ENCODE measurements at regions not wholly inside any gene's neighbourhood (a gene's known extent, or its start where the extent isn't known, plus 50 kb on each side); places are given as distances from the start of the nearest gene placed in this dataset.

DNA sequence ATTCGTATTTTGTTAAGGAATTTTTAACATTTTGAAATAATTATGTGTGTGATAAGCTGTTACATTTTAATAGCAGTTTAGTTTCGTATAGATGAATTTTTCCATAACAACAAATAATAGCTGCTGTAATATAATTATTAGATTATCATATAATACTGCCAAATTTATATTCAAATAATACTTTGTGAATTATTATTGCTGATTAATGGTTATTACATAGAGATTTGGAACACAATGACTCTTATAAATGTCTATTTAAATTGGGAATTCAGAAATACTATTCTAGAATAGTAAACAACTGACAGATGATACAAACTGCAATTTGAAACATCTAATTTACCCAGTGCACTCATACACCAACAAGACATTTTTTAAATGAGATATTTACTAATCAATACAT is 73.2 kb upstream of the NEK7 start:
- H3K4me1 ChIP-seq (ENCODE audit: control insufficient read depth, insufficient read depth, low read length) = peaks cover 7% of the 10 kb centered on the region
- H3K27ac ChIP-seq (ENCODE audit: low read depth, low read length) = no peak overlapping the region
- H3K27me3 ChIP-seq (ENCODE audit: control insufficient read depth, insufficient read depth, low read length) = no peaks in the 10 kb centered on the region
- H3K4me3 ChIP-seq (ENCODE audit: low read depth, low read length) = no peak overlapping the region
- no peaks in the 10 kb centered on the region for H3K36me3 ChIP-seq (ENCODE audit: control insufficient read depth, insufficient read depth, low read length)
- H3K9ac ChIP-seq (ENCODE audit: low read length) = no peak overlapping the region
- H3K9me3 ChIP-seq (ENCODE audit: control insufficient read depth, insufficient read depth, low read depth, low read length) = peaks cover 3% of the 10 kb centered on the region; the same call in 1 of the 2 replicates

DNA sequence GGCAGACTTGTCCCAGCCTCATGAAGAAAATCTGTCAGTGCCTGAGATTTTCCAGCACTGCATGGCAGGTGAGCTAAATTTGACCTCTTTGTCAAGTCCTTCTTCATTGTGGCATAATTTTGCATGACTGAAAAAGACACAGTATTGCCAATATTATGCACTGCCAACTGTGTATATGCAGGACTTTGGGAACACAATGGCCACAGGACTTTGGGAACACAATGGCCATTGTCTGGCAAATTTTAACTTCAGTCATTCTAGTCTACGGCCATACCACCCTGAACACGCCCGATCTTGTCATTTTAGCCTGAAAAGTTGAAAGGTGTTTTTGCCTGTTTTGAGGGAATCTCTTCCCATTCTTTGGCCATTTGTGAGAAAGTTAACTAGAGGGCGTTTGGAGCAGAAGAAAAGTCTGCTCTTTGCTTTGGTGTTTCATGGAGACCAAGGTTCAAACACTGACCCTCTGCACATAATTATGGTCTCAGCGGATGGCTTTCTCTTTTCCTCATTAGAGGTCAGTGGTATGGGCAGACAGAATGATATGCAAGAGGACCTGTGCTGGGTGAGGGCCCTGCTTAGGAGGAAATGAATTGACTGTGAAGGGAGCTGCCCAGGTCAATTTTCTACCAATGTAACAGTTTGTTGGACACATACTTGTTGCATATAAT is 72.4 kb upstream of the NEK7 start:
- no peak overlapping the region for H3K9ac ChIP-seq (ENCODE audit: low read length)
- no peak overlapping the region for H3K4me3 ChIP-seq (ENCODE audit: low read depth, low read length)
- H3K27me3 ChIP-seq (ENCODE audit: control insufficient read depth, insufficient read depth, low read length) = no peaks in the 10 kb centered on the region
- H3K9me3 ChIP-seq (ENCODE audit: control insufficient read depth, insufficient read depth, low read depth, low read length) = no peaks in the 10 kb centered on the region
- no peak overlapping the region for H3K27ac ChIP-seq (ENCODE audit: low read depth, low read length)
- H3K4me1 ChIP-seq (ENCODE audit: control insufficient read depth, insufficient read depth, low read length) = peaks cover 7% of the 10 kb centered on the region
- no peaks in the 10 kb centered on the region for H3K36me3 ChIP-seq (ENCODE audit: control insufficient read depth, insufficient read depth, low read length)

DNA sequence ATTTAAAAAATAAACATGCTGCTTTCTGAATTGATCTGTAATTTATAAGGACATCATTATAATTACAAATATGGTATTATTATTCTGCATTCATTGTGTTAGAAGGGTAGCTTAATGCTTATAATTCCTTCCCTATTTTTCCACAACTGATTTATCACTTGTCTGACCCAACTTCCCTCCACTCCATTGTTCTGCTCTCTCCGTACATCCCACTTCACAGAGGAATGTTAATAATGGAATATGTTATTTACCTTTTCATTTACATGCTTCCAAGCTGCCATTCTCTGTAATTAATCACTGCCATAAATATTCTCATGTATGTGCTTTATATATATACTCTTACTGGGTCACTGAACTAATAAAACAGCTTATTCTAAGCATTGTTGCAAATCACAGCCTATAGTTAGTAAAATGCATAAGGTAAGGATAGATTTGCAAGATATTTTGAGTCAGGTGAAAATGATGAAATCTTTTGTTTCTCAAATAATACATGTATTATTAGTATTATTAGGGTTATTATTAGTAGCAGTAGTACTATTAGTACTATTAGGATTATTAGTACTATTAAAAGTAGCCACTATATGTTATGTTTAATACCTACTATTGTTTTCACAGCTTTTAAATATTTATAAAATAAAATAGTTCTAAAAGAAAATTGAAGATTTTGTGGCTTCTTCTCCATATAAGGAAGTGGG is 70.6 kb upstream of the NEK7 start:
- Histone ChIP-seq H3K27ac (ENCODE audit: low read depth, low read length) (no peak overlapping the region), H3K9ac (ENCODE audit: low read length) (no peak overlapping the region), H3K27me3 (ENCODE audit: control insufficient read depth, insufficient read depth, low read length) (no peaks in the 10 kb centered on the region), H3K4me3 (ENCODE audit: low read depth, low read length) (no peak overlapping the region), H3K36me3 (ENCODE audit: control insufficient read depth, insufficient read depth, low read length) (no peaks in the 10 kb centered on the region), H3K4me1 (ENCODE audit: control insufficient read depth, insufficient read depth, low read length) (peaks cover 7% of the 10 kb centered on the region), H3K9me3 (ENCODE audit: control insufficient read depth, insufficient read depth, low read depth, low read length) (no peaks in the 10 kb centered on the region)

DNA sequence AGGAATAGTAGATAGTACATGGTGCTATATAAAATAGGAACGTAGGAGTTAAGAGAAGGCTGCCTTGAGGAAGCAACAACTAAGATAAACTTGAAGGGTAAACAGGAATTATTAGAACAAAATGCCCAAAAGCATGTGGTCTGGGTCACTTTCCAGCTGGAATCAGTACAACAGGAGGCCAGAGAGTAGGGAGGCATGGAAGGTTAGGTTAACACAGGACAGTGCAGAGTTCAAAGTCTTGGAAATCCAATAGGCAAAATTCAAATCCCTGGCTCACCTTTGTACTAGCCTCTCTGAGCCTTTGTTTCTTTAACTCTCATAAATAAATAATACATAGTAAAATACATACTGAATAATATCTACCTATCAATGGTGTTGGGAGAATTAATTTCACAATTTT is 69.0 kb upstream of the NEK7 start:
- H3K4me3 ChIP-seq (ENCODE audit: low read depth, low read length) = no peak overlapping the region
- no peaks in the 10 kb centered on the region for H3K27me3 ChIP-seq (ENCODE audit: control insufficient read depth, insufficient read depth, low read length)
- H3K27ac ChIP-seq (ENCODE audit: low read depth, low read length) = no peak overlapping the region
- no peaks in the 10 kb centered on the region for H3K36me3 ChIP-seq (ENCODE audit: control insufficient read depth, insufficient read depth, low read length)
- peaks cover 7% of the 10 kb centered on the region for H3K4me1 ChIP-seq (ENCODE audit: control insufficient read depth, insufficient read depth, low read length)
- no peaks in the 10 kb centered on the region for H3K9me3 ChIP-seq (ENCODE audit: control insufficient read depth, insufficient read depth, low read depth, low read length)
- no peak overlapping the region for H3K9ac ChIP-seq (ENCODE audit: low read length)

DNA sequence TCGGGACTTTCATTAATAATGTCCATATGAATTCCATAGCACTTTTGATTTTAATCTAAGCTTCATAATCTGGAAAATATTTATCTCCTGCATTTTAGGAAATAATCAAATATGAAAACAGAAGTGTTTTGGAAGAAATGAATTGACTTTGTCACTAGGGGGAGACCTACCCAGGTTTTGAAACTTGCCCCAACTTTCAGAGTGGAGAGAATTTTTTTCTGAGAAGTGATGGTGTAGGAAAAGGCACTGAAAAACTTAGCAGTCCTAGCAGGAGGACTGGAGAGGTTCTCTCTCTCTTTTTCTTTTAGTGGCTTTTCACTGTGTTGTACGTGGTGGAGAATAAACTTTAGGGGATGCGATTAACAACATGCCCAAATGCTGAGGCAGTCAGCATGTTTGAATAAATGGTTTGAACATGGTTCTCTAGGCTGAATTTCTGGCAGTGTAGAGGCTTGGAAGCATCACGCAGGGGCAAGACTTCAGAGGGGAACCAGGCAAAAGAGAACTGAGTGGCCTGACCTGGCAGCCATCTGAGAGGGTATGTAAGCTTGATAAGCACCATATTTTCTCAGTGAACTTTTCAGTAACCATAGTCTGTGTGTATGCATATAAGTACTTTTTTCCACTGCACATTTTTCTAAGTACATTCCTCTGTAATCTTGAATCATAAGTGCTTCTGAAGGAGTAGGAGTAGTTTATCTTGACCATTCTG is 68.3 kb upstream of the NEK7 start:
- no peak overlapping the region for H3K27ac ChIP-seq (ENCODE audit: low read depth, low read length)
- no peaks in the 10 kb centered on the region for H3K9me3 ChIP-seq (ENCODE audit: control insufficient read depth, insufficient read depth, low read depth, low read length)
- no peak overlapping the region for H3K4me3 ChIP-seq (ENCODE audit: low read depth, low read length)
- H3K9ac ChIP-seq (ENCODE audit: low read length) = no peak overlapping the region
- no peaks in the 10 kb centered on the region for H3K27me3 ChIP-seq (ENCODE audit: control insufficient read depth, insufficient read depth, low read length)
- peaks cover 7% of the 10 kb centered on the region for H3K4me1 ChIP-seq (ENCODE audit: control insufficient read depth, insufficient read depth, low read length)
- H3K36me3 ChIP-seq (ENCODE audit: control insufficient read depth, insufficient read depth, low read length) = no peaks in the 10 kb centered on the region

DNA sequence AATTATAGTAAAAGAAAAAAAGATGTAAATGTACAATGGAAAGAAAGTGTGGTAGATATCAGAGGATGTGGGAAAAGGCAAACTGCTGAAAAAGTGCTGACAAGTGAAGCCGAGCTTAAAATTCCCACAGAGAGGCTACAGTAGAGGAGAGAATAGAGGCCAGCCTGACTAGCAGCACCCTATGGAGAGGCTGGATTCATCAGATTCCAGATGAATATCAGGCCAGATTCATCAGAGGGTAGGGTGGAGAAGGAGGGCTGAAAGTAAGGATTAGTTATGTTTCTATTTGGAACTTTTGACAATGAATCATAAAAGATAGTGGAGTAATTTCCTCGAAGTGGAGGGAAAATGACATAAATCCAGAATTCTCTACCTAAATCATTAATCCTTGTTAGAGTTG is 60.4 kb upstream of the NEK7 start:
- Histone ChIP-seq H3K4me1 (ENCODE audit: control insufficient read depth, insufficient read depth, low read length) (no peaks in the 10 kb centered on the region), H3K9me3 (ENCODE audit: control insufficient read depth, insufficient read depth, low read depth, low read length) (no peaks in the 10 kb centered on the region), H3K36me3 (ENCODE audit: control insufficient read depth, insufficient read depth, low read length) (no peaks in the 10 kb centered on the region), H3K27ac (ENCODE audit: low read depth, low read length) (no peak overlapping the region), H3K9ac (ENCODE audit: low read length) (no peak overlapping the region), H3K4me3 (ENCODE audit: low read depth, low read length) (no peak overlapping the region), H3K27me3 (ENCODE audit: control insufficient read depth, insufficient read depth, low read length) (no peaks in the 10 kb centered on the region)

DNA sequence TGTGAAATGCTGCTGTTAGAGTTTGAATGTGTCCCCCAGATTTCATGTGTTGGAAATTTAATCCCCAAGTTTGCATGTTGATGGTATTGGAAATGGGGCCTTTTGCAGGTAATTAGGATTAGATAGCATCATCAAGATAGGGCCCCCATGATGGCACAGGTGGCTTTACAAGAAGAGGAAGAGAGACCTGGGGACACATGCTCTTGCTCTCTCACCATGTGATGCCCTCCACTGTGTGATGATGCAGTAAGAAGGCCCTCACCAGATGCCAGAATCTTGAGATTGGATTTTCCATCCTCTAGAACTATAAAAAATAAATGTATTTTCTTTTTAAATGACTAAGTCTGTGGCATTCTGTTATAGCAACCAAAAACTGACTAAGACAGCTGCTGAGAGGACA is 57.0 kb upstream of the NEK7 start:
- H3K4me3 ChIP-seq (ENCODE audit: low read depth, low read length) = no peak overlapping the region
- no peaks in the 10 kb centered on the region for H3K4me1 ChIP-seq (ENCODE audit: control insufficient read depth, insufficient read depth, low read length)
- H3K27ac ChIP-seq (ENCODE audit: low read depth, low read length) = no peak overlapping the region
- H3K36me3 ChIP-seq (ENCODE audit: control insufficient read depth, insufficient read depth, low read length) = no peaks in the 10 kb centered on the region
- H3K27me3 ChIP-seq (ENCODE audit: control insufficient read depth, insufficient read depth, low read length) = no peaks in the 10 kb centered on the region
- no peaks in the 10 kb centered on the region for H3K9me3 ChIP-seq (ENCODE audit: control insufficient read depth, insufficient read depth, low read depth, low read length)
- no peak overlapping the region for H3K9ac ChIP-seq (ENCODE audit: low read length)

DNA sequence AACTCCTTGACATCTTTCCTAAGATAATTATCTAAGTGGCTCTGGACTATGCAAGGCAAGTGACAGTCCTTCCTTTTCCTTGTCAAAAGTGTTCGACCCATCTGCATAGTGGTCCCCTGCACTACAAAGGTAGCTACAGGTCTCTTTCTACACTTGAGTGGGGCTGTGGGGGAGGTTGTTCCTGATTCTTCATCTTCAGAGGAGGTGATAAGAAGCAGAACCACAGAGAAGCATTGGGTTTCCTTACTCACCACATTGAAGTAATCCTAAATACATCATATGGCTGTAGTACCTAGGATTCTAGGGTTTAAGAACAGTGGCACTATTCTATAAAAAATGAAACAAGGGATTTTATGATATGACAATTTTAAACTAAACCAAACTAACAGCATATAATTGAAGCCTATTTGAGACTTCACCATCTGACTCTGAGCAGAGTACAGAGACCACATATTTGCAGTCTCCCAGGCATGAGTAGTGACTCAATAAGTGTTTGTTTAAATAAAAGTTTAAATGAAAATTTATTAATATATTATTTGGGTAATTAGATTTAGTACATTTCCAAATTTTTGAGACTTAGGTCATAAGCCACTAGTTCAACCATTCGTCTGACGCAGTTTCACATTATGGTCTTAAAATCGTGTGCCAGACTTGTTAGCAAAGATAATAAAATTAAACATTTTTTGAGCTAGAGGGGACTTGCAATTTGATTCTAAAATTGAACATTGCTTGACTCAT is 54.9 kb upstream of the NEK7 start:
- no peak overlapping the region for H3K9ac ChIP-seq (ENCODE audit: low read length)
- no peaks in the 10 kb centered on the region for H3K27me3 ChIP-seq (ENCODE audit: control insufficient read depth, insufficient read depth, low read length)
- H3K36me3 ChIP-seq (ENCODE audit: control insufficient read depth, insufficient read depth, low read length) = no peaks in the 10 kb centered on the region
- no peaks in the 10 kb centered on the region for H3K9me3 ChIP-seq (ENCODE audit: control insufficient read depth, insufficient read depth, low read depth, low read length)
- no peak overlapping the region for H3K4me3 ChIP-seq (ENCODE audit: low read depth, low read length)
- no peak overlapping the region for H3K27ac ChIP-seq (ENCODE audit: low read depth, low read length)
- no peaks in the 10 kb centered on the region for H3K4me1 ChIP-seq (ENCODE audit: control insufficient read depth, insufficient read depth, low read length)

DNA sequence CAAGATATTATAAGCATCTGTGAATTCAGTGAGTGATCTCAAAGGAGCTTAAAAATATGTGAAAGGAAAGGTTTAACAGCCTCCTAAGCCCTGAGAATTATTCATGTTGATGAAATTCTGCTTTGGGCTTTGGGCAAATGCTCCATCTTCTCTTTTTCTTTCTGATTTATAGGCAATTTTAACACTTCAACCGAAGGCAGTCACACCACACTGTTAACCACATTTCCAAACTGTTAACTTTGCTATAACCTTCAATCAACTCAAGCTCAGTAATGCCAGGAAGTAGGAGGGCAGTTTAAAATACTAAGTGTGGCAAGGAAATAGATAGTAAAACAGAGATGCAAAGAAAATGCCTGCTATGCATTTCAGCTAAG is 54.4 kb upstream of the NEK7 start:
- H3K4me1 ChIP-seq (ENCODE audit: control insufficient read depth, insufficient read depth, low read length) = no peaks in the 10 kb centered on the region
- H3K9me3 ChIP-seq (ENCODE audit: control insufficient read depth, insufficient read depth, low read depth, low read length) = no peaks in the 10 kb centered on the region
- H3K27ac ChIP-seq (ENCODE audit: low read depth, low read length) = no peak overlapping the region
- no peak overlapping the region for H3K4me3 ChIP-seq (ENCODE audit: low read depth, low read length)
- H3K36me3 ChIP-seq (ENCODE audit: control insufficient read depth, insufficient read depth, low read length) = no peaks in the 10 kb centered on the region
- H3K27me3 ChIP-seq (ENCODE audit: control insufficient read depth, insufficient read depth, low read length) = no peaks in the 10 kb centered on the region
- H3K9ac ChIP-seq (ENCODE audit: low read length) = no peak overlapping the region

DNA sequence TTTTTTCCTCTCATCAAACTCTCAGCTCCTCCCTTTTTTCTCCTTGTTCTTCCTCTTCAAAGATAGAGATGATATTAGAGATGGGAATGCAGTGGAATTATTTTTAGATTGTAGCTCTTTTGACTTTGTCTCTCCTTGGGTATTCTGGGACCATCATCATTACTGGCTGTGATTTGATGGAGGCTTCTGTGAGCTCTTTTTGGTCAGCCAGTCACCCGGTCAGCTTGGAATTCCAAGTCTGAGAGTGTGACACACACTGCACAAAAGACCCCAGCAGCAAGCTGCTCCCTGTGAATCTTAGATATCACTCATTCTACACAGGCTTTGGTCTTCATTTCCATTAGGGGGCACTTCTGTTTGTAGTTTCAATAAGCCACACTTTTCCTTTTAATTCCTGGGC is 51.6 kb upstream of the NEK7 start:
- no peak overlapping the region for H3K27ac ChIP-seq (ENCODE audit: low read depth, low read length)
- no peaks in the 10 kb centered on the region for H3K4me1 ChIP-seq (ENCODE audit: control insufficient read depth, insufficient read depth, low read length)
- H3K36me3 ChIP-seq (ENCODE audit: control insufficient read depth, insufficient read depth, low read length) = no peaks in the 10 kb centered on the region
- H3K9me3 ChIP-seq (ENCODE audit: control insufficient read depth, insufficient read depth, low read depth, low read length) = no peaks in the 10 kb centered on the region
- no peaks in the 10 kb centered on the region for H3K27me3 ChIP-seq (ENCODE audit: control insufficient read depth, insufficient read depth, low read length)
- no peak overlapping the region for H3K4me3 ChIP-seq (ENCODE audit: low read depth, low read length)
- no peak overlapping the region for H3K9ac ChIP-seq (ENCODE audit: low read length)

DNA sequence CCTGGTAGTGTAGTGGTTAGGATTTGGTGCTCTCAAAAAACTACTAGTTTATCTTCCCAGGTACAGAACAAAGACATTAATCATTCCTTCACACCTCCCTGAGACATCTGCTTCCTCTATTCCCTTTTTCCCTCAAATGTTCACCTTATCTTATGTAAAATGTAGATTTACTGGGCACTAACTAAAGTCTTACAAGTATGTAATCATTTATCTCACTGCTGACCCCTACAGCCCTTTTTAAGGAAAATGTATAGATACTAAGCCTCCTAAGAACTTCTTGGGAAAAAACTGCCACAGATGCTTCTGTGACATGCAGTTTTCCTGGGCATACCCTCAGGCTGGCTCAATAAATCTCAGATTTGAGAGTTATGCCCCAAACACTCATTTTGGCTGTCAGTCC is 50.8 kb upstream of the NEK7 start:
- H3K9me3 ChIP-seq (ENCODE audit: control insufficient read depth, insufficient read depth, low read depth, low read length) = no peaks in the 10 kb centered on the region; the same call in 1 of the 2 replicates
- H3K9ac ChIP-seq (ENCODE audit: low read length) = no peak overlapping the region
- H3K27ac ChIP-seq (ENCODE audit: low read depth, low read length) = no peak overlapping the region
- no peaks in the 10 kb centered on the region for H3K27me3 ChIP-seq (ENCODE audit: control insufficient read depth, insufficient read depth, low read length)
- H3K4me3 ChIP-seq (ENCODE audit: low read depth, low read length) = no peak overlapping the region
- no peaks in the 10 kb centered on the region for H3K4me1 ChIP-seq (ENCODE audit: control insufficient read depth, insufficient read depth, low read length)
- H3K36me3 ChIP-seq (ENCODE audit: control insufficient read depth, insufficient read depth, low read length) = no peaks in the 10 kb centered on the region

All from HUES6 (cell line).